ENCODE measurements at regions not wholly inside any gene's neighbourhood (a gene's known extent, or its start where the extent isn't known, plus 50 kb on each side); places are given as distances from the start of the nearest gene placed in this dataset.

DNA sequence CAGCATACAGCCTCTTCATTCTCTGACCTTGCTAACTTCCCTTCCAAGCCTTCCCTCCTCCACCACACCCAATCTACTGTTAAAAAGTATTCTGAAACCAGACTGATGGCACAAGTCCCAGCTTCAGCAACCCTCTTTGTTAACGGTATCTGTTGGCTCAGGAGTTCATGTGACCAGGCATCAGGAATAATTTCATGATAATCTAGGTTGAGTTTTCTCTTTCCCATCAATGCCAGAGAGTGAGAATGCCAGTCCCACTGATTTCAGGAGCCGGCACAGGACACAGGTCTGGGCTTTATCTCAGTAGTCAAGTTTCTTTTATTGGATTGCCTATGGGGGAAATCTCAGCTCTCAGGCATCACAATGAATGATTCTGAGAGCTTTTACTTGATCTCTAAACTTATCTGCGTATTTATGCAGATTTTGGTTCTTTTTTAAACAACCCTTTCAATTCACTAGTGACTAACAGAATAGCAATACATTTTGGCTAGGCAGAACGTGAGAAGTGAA is 231.0 kb upstream of the LYZL1 start:
- TF ChIP-seq, protein P1, sequence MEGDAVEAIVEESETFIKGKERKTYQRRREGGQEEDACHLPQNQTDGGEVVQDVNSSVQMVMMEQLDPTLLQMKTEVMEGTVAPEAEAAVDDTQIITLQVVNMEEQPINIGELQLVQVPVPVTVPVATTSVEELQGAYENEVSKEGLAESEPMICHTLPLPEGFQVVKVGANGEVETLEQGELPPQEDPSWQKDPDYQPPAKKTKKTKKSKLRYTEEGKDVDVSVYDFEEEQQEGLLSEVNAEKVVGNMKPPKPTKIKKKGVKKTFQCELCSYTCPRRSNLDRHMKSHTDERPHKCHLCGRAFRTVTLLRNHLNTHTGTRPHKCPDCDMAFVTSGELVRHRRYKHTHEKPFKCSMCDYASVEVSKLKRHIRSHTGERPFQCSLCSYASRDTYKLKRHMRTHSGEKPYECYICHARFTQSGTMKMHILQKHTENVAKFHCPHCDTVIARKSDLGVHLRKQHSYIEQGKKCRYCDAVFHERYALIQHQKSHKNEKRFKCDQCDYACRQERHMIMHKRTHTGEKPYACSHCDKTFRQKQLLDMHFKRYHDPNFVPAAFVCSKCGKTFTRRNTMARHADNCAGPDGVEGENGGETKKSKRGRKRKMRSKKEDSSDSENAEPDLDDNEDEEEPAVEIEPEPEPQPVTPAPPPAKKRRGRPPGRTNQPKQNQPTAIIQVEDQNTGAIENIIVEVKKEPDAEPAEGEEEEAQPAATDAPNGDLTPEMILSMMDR (IDR thresholded peaks at IDR 0.05): no peak
- no peak for TF ChIP-seq POLR2A (IDR thresholded peaks at IDR 0.05)
- TF ChIP-seq POLR2AphosphoS5 (IDR thresholded peaks at IDR 0.05): no peak
- no peak for TF ChIP-seq EP300 (IDR thresholded peaks at IDR 0.05)
